HG03342 (cell line): ENCODE measurements at regions not wholly inside any gene's neighbourhood (a gene's known extent, or its start where the extent isn't known, plus 50 kb on each side); places are given as distances from the start of the nearest gene placed in this dataset.

ENCODE experiments used
- ATAC-seq: cut with Tn5 transposase; IDR thresholded peaks from one replicate; pipeline ENCODE4 v1.9.1; 2021; ENCODE audit warnings: mild to moderate bottlenecking, moderate library complexity; ENCODE audit not compliant: unreplicated experiment

DNA sequence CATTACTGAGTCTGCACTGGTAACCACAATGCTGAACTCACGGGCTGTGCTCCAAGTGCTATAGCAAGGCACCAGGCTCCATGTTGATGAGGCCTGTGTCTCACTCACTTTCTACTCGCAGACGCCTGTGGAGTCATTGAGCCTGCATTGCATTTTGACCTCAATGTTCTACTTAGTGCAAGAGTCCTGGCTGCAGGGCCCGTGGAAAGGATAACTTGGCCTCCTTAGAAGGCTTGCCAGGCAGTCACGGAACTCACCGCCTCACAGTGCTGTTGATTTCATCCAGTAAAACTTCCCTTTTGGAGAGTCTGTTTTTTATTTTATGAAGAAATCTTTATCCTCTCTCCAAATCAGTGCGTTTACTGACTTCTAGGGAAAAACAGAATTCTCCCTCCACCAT, 290.4 kb downstream of the RNF144A start:
- ATAC-seq = no peak

DNA sequence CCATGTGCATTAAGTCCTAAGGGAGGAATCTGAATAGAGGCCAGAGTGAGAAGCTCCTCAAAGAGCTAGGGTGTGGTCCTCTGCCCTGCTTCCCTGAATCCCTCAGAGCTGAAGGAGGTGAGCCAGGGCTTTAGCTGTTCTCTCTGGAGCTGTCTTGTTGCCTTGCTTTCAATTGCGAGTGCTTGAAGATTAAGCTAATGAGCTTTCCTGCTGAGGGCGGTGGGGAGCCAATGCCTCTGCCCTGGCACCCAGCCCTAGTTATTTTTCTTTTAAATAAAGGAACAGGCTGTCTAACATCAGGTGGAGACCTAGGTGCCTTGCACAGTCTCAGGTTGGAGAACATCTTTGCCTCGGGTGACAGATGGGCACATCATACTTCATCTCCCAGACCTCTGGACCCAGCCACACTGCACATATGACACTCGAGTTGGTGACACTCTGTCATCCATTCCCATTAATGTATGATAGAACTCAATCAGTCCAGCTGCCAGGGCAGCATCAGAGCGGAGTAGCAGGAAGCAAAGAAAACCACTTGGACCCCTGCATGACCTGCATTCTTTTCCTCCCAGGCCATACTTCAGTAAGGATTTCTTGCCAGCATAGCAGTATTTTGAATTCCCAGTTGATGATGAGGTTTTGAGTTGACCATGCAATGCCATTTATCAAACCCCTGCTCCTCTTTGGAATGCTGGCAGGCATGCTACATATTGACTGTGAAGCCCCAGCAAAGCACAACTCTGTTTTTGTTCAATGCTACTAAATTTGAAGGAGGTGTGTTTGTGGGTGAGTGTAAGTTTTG, 292.7 kb downstream of the RNF144A start:
- no peak for ATAC-seq

DNA sequence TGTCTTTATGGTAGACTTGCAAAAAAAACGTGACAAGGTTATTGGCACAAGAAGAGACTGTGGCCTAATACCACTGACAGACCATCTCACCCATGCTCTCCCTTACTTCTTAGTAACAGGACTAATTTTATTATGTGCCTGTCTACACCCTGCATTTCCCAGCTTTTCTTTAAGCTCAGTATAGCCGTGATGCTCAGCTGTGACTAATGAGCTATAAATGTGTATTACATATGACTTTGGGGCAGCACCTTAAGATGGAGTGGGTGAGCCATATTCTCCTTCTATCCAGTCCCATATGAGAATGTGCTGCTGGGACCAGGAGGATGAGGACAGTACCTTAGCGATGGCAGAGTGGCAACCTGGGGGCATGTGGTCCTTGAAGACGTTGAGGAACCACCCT, 293.5 kb downstream of the RNF144A start:
- ATAC-seq = no peak

DNA sequence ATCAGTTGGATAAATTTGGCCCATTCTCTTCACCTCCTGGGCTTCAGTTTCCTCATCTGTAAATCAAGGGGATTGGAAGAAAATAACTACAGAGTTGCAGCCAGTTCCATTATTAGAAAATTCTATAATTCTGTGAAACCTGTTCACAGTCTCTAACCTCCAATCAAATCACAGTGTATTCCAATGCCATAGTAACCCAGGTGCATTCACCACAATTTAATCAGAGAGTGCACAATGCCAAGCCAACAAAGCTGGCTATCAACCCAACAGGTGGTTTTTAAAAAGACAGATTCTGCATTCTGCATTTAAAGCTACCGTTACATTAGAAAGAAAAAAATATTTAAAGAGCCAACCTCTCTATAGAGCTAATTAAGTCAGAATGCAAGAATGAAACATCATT, 308.6 kb downstream of the RNF144A start:
- no peak for ATAC-seq

DNA sequence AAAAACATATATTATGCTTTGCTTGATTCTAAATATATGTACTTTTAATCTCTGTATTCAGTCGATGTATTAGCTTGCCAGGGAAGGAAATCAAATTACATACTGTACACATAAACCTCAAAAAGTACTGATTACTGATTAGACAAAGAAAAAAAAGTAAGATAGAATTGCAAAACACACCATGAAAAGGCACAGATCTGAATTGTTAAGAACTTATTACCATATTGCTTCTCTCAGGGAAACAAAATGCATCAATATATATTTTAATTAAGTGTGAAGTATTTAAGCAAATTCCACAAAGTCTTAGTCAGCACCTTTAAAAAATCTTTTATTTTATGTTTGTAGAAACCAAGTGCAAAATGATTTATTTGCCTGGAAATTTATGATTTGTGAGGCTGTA, 309.3 kb downstream of the RNF144A start:
- ATAC-seq = no peak

DNA sequence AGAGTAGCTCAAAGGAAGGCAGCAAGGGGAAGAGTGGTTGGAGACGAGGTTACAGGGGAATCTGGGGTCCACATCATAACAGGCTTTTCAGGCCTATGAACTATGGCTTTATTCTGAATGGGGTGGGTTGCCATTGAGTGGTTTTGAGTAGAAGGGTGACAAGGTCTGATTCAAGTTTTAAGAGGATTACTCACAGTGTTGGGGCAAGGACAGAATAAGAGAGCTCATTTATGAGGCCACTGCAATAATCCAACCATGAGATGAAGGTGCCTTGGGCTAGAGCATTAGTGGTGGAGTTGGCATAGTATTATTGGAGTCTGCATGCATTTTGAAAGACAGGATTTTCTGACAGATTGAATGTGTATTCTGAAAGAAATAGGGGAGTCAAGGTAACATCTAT, 315.9 kb downstream of the RNF144A start:
- no peak for ATAC-seq

DNA sequence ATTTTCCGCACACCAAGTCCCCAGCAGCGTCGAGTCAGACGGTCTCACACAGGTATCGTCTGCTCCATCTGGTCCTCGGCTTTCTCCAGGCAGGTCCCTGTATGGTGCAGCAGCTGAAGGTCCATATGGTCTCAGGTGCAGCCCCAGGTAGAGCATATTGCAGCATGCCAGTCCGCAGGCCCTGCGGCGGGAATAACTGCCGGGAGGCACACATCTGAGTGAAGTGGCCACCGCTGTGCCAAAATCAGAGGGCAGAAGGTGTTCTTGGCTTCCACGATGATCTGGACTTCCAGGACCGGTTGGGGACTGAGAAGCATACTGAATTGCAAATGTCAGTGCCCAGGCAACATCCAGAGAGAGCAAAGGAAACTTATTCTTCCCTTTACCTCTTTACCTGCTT, 320.3 kb downstream of the RNF144A start:
- no peak for ATAC-seq

DNA sequence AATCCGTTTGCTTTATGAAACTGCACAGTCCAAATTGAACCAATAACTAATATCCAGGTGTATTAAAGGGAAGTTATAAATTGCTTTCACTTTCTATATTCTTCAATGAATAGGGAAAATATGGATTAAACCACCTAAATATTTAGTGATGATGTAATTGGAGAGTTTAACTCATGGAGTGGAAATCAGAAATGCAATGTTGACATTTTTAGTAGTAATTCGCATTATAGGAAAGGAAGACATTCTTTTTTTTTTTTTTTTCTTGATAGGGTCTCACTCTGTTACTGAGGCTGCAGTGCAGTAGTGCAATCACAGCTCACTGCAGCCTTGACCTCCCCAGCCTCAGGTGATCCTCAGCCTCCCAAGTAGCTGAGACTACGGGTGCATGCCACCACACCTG, 321.9 kb downstream of the RNF144A start:
- ATAC-seq = no peak

DNA sequence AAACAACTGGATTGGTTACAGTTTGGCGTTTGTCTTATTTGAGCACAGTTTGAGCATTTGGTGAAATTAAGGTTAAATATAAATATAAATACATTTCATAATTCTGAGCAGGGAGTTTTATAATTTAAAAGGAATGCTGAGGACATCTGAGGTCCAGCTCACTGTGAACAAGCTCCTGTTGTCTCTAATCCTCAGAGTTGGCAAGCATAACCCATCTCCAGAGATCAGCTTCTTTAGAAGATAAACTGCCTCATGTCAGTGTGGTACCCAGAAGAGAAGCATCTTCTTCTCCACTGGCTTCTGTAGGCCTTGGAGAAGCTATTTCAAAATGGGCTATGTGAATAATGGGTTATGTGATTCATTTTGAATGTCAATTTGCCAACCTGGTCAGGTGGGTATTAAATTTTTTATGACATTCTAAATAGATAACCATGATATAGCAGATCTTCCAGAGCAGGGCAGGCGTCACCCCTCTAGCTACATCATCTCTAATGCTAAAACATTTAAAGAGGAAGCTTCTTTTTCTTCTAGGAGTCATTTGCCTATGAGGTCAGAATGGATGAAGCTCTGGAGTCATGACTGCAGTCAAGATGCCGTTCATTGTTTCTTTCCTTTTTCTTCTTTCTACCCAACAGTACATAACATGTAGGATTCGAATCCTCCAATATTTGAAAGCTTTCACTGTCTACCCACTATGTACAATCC, 324.0 kb downstream of the RNF144A start:
- ATAC-seq = no peak

DNA sequence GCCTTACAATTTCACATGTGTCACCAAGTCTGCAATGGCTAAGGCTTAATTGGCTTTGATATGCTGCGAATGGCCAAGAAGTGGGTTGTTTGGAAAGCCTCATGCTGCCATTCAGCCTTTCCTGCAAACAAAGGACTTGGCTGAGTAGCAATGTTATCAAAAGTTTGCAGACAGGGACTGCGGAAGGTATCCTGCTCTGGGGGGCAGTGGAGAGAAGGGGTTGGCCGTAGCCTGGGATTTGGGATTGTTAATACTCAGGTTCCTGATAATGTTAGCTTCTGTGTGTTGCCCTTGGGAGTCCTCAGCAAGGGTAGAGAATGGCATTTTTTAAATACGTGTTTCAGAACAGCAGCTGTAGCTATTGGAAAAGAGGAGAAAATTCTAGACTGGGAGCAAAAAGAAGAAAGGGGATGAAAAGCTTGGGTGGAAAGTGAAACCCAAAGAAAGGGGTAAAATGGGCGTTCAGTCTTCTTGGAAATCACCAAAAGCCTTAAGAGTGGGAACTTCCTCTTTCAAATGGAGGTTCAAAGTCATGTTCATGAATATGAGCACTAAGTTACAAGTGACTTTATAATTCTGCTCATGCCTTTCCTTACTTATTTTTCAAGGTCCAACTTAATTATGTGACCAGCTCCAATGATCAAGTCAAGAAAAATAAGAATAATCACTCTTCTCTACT, 325.1 kb downstream of the RNF144A start:
- no peak for ATAC-seq

DNA sequence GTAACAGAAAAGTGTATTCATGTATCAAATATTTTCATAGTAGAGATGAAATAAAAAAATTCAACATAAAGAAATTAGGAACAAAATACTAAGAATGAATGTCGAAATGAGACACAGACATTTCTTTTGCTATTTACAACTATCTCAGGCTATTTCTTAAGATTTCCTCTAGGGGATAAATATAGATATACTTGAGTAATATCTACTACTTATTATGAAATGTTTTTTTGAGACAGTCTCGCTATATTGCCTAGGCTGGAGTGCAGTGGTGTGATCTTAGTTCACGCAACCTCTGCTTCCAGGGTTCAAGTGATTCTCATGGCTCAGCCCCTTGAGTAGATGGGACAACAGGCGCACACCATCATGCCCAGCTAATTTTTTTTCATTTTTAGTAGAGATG, 326.1 kb downstream of the RNF144A start:
- ATAC-seq = no peak

DNA sequence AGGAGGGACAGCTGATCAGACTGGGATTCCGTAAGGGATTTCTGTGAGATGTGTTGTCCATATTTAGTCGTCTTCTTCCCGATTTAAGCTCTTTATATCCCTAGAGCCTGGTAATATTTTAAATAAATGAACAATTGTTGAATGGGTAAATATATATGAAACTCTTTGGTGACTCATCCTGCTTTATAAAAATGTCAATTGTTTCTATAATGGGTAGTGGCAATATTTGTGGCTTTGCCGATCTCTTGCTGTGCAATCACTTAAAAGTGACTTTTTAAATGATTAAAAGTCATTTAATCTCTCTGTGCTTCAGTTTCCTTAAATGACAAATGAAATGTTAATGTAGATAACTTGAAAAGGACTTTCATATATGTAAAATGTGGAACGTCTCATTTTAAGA, 339.2 kb downstream of the RNF144A start:
- ATAC-seq = no peak

DNA sequence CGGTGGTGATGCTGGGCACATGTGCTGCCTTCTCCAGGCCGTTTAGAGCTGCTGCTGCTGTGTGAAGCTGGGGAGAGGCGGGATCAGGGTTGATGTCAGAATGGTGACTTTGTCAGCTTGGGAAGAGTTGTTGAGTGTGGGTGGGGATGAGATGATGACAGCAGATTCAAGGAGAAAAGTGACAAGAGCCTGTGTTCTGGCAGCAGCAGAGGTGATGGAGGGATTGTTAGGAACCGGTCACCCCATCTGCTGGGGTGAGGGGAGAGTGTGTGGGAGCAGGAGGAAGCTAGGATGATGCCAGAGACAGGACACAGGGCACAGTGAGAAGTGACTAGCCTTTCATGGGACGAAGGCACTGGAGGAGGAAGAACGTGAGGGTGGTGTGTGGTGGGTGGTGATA, 345.5 kb downstream of the RNF144A start:
- no peak for ATAC-seq

DNA sequence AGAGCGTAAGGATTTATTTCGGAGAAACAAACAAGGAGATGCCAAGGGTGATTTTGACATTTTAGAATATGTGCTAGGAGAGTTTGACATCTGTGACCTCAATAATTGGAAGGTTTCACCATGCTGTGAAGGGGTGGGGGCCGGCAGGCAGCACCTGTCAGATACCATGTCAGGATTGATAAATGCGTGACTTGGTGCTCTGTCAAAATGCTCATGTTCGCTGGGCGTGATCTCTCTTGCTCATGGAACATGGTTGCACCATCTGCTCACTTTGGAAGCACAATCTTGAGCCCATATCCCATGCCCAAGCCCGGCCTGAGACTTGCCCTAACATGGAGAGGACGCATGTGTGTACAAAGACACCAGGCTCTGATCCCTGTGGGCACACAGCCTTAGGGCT, 347.6 kb downstream of the RNF144A start:
- no peak for ATAC-seq

DNA sequence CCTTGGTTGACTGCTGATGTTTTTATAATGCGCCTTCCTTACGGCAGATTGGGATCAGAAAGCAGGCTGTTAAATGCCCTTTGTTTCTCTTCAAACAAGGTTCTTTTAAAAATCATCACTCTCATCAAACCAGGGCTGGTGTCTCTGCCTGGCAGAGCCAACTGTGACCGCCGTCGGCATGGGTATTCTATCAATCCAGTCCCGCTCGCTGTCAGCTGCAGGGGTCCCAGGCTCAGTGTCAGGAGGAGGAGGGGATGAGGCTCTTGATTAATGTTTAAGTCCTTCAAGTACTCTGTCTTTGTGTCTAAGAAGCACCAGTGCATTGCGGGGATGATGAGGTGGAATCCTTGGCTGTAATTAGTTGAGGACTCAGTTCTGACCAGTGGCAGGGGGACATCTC, 348.1 kb downstream of the RNF144A start:
- ATAC-seq = no peak

DNA sequence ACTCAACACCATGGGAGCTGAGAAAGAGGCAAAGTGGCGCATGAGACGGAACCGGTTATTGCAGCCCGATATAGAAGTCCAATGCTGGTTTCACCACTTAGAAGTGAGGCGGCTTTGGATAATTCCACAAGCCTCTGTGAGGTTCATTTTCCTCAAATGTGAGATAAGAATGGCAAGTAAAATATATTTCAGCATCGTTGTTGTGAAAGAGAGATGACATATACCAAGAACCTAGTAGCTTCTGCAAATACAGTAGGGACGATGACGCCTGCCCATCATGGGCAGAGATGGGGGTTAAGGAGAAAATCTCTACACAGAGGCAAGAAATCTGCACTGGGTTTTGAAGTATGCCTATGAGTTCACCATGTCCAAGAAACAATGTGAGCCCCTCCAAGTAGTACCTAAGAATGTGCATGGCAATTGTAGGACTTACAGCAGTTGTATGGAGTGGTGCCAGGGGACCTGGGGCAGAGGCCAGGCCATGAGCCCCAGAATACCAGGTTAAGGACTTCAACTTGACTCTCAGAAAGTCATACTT, 352.0 kb downstream of the RNF144A start:
- ATAC-seq = no peak

DNA sequence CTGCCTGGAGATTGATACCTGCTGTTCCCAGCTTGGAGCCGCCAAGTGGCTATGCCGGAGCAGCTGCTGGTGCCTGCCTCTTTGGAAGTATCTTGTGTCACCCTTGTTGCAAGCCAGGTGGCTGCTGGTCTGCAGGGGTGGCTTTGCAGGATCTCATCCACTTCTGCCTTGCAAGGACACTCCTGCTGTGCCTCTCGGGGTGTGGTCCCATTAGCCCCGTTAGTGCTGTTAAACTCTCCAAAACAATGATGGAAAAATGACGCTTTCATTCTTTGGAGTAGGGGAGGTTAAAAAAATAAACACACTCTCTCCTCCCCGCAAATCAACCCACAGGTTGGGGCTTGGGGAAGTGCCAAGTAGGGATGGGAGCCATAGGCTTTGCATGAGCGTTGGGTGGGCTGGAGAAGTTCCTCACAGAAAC, 352.8 kb downstream of the RNF144A start:
- ATAC-seq = no peak

DNA sequence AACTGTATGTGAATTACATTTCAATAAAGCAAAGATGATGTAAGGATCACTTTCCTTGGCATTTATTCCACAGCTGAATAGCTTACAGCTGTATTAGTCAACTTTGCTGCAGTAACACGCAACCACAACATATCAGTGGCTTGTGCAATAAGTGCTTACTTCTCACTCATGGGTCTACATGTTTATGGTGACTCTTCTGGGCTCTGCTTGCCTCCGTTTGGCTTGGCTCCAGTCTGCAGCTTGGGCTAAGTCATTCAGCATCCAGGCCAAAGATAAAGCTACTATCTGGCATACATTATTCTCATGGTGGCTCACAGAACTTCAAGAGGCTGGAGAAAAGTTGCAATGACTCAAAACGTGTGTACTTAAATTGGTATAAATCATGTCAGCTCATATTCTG, 355.0 kb downstream of the RNF144A start:
- no peak for ATAC-seq

DNA sequence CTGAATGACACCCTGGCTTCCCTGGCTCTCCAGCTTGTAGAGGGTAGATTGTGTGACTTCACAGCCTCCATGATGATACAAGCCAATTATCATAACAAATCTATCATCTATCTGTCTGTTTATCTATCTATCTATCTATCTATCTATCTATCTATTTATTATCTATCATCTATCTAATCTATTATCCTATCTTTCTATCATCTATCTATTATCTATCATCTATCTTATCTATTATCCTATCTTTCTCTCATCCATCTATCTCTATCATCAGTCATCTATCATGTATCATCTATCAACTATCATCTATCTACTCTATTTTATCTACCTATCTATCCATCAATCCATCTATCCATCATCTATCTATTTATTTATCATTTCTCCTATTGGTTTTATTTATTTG, 361.8 kb downstream of the RNF144A start:
- no peak for ATAC-seq

DNA sequence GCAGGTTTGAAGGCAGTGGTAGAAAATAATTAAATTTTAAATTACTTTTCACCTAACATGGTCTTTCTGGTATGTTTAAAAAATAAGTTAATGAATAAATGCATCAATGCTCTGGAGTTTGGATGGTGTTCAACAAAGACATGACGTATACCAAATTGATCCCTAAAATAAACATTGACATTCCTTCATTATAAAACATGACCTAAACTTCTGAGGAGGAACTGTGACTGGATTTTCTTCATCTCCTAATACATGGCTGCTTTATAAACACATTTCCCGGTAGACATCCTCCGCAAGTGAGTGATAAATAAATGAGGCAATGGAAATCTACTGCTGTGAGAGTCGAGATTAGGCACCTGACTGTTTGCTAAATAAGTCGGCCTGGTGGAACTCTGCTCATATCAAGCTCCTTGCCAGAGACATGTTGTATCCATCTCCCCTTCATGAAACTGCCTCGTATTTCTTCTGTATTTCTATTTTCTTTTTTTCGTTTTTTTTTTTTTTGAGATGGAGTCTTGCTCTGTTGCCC, 362.3 kb downstream of the RNF144A start:
- ATAC-seq = no peak

DNA sequence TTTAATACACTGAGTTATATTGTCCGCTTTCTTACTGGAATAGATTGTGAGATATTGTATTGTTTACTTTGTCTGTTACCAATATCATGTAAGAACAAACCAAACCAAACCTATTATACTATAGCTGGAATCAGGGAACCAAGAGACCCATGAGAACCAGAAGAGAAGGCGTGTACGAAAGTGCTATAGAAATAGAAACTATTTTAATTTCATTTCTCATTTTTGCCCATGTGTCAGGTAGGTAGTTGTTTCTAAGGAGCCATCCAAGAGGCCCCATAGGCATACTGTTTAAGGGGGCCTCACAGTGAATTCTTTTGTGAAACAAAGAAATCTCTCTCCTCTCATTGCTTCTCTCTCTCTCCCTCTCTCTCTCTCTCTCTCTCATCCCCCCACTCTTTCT, 363.6 kb downstream of the RNF144A start:
- ATAC-seq = no peak
